Activated CD8-positive, alpha-beta memory T cell treated with anti-CD3 and anti-CD28 coated beads, Interleukin-2, amount 50 U/mL, for 48 hours (primary cell): ENCODE measurements at regions not wholly inside any gene's neighbourhood (a gene's known extent, or its start where the extent isn't known, plus 50 kb on each side); places are given as distances from the start of the nearest gene placed in this dataset.

Experiments
- DNase-seq: peaks from one replicate; pipeline ENCODE4 v3.0.0-alpha.2; 2020

- no peak for DNase-seq
Measured at GRCh38 chr16:50469121-50469743, 79.0 kb upstream of the NKD1 start.

GRCh38 chr16:50468749-50469078 lies 79.5 kb upstream of the NKD1 start:
- no peak for DNase-seq

- DNase-seq, result no peak
Measured at GRCh38 chr16:50467943-50468748, 80.0 kb upstream of the NKD1 start.

- DNase-seq, result no peak
Measured at GRCh38 chr16:50467559-50467942, 80.6 kb upstream of the NKD1 start.

- DNase-seq, result no peak
Measured at GRCh38 chr16:50466170-50466569, 82.0 kb upstream of the NKD1 start.

- no peak for DNase-seq
Measured at GRCh38 chr16:50464325-50465290, 83.6 kb upstream of the NKD1 start.

GRCh38 chr16:50463581-50464324 lies 84.4 kb upstream of the NKD1 start:
- DNase-seq, result peak; percentile 7

GRCh38 chr16:50462793-50463507 lies 85.2 kb upstream of the NKD1 start:
- peak; percentile 35 for DNase-seq

- no peak for DNase-seq
Measured at GRCh38 chr16:50461400-50461760, 86.8 kb upstream of the NKD1 start.

GRCh38 chr16:50460538-50461399 lies 87.4 kb upstream of the NKD1 start:
- DNase-seq, result no peak

GRCh38 chr16:50459496-50460080 lies 88.6 kb upstream of the NKD1 start:
- no peak for DNase-seq

- no peak for DNase-seq
Measured at GRCh38 chr16:50458667-50459495, 89.3 kb upstream of the NKD1 start.

GRCh38 chr16:50457979-50458491 lies 89.2 kb upstream of the BRD7 start:
- DNase-seq, result no peak

GRCh38 chr16:50457423-50457822 lies 88.6 kb upstream of the BRD7 start:
- no peak for DNase-seq

- DNase-seq, result no peak
Measured at GRCh38 chr16:50455288-50455845, 86.6 kb upstream of the BRD7 start.

GRCh38 chr16:50453446-50453845 lies 84.7 kb upstream of the BRD7 start:
- no peak for DNase-seq

GRCh38 chr16:50451951-50452508 lies 83.2 kb upstream of the BRD7 start:
- DNase-seq, result no peak

- DNase-seq, result no peak
Measured at GRCh38 chr16:50450957-50451356, 82.2 kb upstream of the BRD7 start.

GRCh38 chr16:50449800-50450199 lies 81.0 kb upstream of the BRD7 start:
- no peak for DNase-seq
